GM12892 (cell line): ENCODE measurements at regions not wholly inside any gene's neighbourhood (a gene's known extent, or its start where the extent isn't known, plus 50 kb on each side); places are given as distances from the start of the nearest gene placed in this dataset.

Experiments
- DNase-seq: peaks from one replicate; pipeline ENCODE4 v3.0.0; 2011; ENCODE audit not compliant: insufficient read length
- FAIRE-seq: peaks from 2 replicates; lab custom pipeline; 2011; peaks lifted over from hg19 to GRCh38; lab: Jason Lieb, UNC
- POLR2A ChIP-seq: IDR thresholded peaks from 2 replicates; pipeline ENCODE4 v1.6.1; 2011; ENCODE audit warnings: low read depth, low read length, control low read depth
- POLR2AphosphoS5 ChIP-seq: IDR thresholded peaks from 2 replicates; pipeline ENCODE4 v1.6.1; 2011; ENCODE audit warnings: low read depth, low read length, control low read depth
- TAF1 ChIP-seq: IDR thresholded peaks from 2 replicates; pipeline ENCODE4 v1.6.1; 2011; ENCODE audit warnings: low read depth, mild to moderate bottlenecking, control low read depth, low read length, borderline replicate concordance

- DNase-seq (no peak), FAIRE-seq (no peak)
- TF ChIP-seq POLR2AphosphoS5 (no peak), TAF1 (no peak), POLR2A (no peak)
These were observed 314.1 kb downstream of the LIG4 start for GRCh38 chr13:107901230-107901629.

- TF ChIP-seq POLR2AphosphoS5 (no peak), TAF1 (no peak), POLR2A (no peak)
- DNase-seq (no peak), FAIRE-seq (no peak)
These were observed 314.6 kb downstream of the LIG4 start for GRCh38 chr13:107900775-107901174.

GRCh38 chr13:107886118-107886517 is 329.2 kb downstream of the LIG4 start:
- no peak for FAIRE-seq
- TF ChIP-seq TAF1 (no peak), POLR2AphosphoS5 (no peak), POLR2A (no peak)
- DNase-seq = no peak

- FAIRE-seq (no peak), DNase-seq (no peak)
- TF ChIP-seq TAF1 (no peak), POLR2AphosphoS5 (no peak), POLR2A (no peak)
These were observed 330.8 kb downstream of the LIG4 start for GRCh38 chr13:107884564-107884963.

- no peak for TF ChIP-seq POLR2A
- no peak for TF ChIP-seq POLR2AphosphoS5
- TF ChIP-seq TAF1 = no peak
- DNase-seq (no peak), FAIRE-seq (no peak)
These were observed 331.7 kb downstream of the LIG4 start for GRCh38 chr13:107883561-107884175.

- no peak for FAIRE-seq
- no peak for DNase-seq
- no peak for TF ChIP-seq TAF1
- no peak for TF ChIP-seq POLR2AphosphoS5
- no peak for TF ChIP-seq POLR2A
These were observed 332.4 kb downstream of the LIG4 start for GRCh38 chr13:107882708-107883560.

GRCh38 chr13:107881362-107881761 is 334.0 kb downstream of the LIG4 start:
- no peak for DNase-seq
- no peak for FAIRE-seq
- TF ChIP-seq TAF1 = no peak
- no peak for TF ChIP-seq POLR2AphosphoS5
- no peak for TF ChIP-seq POLR2A

GRCh38 chr13:107874456-107874855 is 340.9 kb downstream of the LIG4 start:
- TF ChIP-seq TAF1 (no peak), POLR2A (no peak), POLR2AphosphoS5 (no peak)
- FAIRE-seq = no peak
- no peak for DNase-seq

GRCh38 chr13:107873926-107874325 is 341.4 kb downstream of the LIG4 start:
- DNase-seq = no peak
- TF ChIP-seq POLR2A = no peak
- TF ChIP-seq TAF1 = no peak
- TF ChIP-seq POLR2AphosphoS5 = no peak
- no peak for FAIRE-seq

- no peak for DNase-seq
- TF ChIP-seq POLR2A (no peak), POLR2AphosphoS5 (no peak), TAF1 (no peak)
- FAIRE-seq = no peak
These were observed 344.9 kb downstream of the LIG4 start for GRCh38 chr13:107870400-107870799.

GRCh38 chr13:107867701-107868661 is 347.4 kb downstream of the LIG4 start:
- TF ChIP-seq POLR2AphosphoS5 = no peak
- TF ChIP-seq TAF1 = no peak
- TF ChIP-seq POLR2A = no peak
- no peak for FAIRE-seq
- no peak for DNase-seq
